Jurkat, Clone E6-1 (cell line): ENCODE measurements at regions not wholly inside any gene's neighbourhood (a gene's known extent, or its start where the extent isn't known, plus 50 kb on each side); places are given as distances from the start of the nearest gene placed in this dataset.

Experiments used
- DNase-seq: peaks from one replicate; pipeline ENCODE4 v3.0.0-alpha.2; 2011; ENCODE audit warnings: low read depth, low spot score
- H3K4me3 ChIP-seq: 2 replicates; pipeline ENCODE4 v1.5.1; 2011; ENCODE audit warnings: mild to moderate bottlenecking, low read length, control low read depth, moderate library complexity

DNA sequence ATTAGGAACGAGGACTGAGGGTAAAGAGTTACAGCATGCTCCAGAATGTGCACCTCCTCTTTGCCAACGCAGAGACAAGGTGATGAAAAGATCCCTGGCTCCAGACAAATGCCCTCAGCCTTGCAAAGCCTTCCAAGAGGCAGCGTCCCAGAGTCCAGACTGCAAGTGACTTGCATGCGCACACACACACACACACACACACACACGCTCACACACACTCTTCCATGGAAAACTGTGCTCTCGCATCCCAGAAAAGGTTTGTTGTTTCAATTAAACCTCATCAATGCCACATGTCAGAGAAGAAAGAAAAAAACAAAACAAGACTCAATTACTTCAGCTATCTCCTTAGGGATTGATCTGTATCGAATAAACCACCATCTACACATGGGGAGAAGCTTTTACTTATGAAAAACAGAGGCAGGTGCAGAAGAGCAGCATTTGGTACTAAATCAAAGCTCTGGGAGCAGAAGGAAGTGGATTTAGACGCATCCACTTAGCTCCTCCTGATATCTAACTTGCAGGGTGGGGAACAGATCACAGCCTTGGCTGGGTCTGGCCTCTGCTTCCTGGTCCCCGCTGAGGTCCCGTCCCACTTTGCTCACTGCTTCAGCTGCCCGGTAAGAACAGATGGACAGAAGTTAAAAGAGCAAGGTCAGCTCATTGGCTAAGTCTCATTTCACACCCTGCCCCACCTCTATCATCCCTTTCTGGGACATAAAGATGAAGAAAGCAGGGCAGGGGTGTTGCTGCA, 249.8 kb upstream of the BLID start:
- H3K4me3 ChIP-seq: no peak overlapping the region
- DNase-seq: no peak

DNA sequence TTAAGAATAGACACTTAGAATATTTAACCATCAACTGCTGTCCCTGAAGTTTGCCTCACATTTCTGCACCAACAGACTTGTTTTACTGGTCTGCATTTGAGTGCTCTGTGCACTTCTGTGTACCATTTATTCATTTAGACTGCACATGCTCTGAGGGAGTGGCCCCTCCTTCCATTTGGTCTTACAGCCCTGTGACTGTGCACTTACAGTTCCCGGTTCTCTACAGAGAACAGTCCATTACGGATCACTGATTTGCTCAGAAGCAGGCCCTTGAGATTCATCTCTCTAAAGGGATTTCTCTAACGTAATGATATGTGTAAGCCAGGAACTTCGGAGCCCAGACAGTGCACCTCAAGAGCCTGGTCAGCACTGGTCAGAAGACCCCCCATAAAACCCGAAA, 247.3 kb upstream of the BLID start:
- H3K4me3 ChIP-seq: no peak overlapping the region
- no peak for DNase-seq

DNA sequence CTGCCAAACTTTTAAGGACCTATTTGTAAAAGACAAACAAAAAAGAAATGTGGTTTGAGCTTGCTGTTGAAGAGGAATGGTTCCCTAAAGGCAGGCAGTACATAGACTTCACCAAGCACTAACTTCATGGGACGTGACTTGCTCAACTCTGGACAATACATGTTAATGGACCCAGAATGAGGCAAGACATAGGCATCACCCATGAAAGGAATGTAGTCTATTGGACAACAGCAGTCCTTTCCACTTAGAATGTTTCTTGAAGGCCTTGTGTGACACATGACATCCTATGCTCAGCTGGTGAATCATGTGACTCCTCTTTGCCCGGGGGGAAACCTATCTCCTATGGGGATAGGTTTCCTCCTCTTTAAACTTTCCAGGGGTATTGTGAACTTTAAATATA, 246.4 kb upstream of the BLID start:
- no peak overlapping the region for H3K4me3 ChIP-seq
- no peak for DNase-seq

DNA sequence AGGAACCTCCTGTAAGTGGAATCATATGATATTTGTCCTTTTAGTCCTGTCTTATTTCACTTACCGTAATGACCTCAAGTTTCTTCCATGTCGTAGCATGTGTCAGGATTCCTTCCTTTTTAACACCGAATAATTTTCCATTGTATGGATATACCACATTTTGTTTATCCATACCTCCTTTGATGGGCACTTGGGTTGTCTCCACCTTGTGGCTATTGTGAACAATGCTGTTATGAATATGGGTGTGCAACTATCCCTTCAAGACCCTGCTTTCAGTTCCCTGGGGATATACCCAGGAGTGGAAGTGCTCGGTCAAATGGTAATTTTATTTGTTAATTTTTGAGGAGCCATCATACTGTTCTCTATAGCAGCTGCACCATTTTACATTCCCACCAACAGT, 244.9 kb upstream of the BLID start:
- no peak overlapping the region for H3K4me3 ChIP-seq
- DNase-seq: no peak

DNA sequence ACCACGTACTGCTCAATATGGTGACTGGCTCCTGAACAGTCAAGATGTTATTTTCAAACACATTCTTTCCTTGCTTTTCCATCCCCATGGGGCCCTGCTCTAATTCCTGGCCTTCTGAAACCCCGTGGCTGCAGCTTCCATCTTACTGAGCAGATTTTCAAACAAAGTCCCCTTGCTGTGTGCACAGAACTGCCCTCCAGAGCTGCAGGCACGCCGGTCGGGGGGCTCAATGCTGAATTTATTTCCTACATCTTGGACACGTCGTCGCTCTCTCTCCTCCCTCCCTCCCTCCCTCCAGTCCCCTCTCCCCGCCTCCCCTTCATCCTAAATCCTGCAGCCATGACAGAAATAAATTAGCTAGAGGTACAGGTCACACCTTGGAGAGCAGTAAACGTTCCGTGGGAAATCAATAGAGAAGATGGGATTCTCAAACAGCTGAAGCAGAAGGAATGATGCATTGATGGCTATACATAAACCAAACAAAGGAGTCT, 243.1 kb upstream of the BLID start:
- H3K4me3 ChIP-seq: no peak overlapping the region
- DNase-seq: no peak

DNA sequence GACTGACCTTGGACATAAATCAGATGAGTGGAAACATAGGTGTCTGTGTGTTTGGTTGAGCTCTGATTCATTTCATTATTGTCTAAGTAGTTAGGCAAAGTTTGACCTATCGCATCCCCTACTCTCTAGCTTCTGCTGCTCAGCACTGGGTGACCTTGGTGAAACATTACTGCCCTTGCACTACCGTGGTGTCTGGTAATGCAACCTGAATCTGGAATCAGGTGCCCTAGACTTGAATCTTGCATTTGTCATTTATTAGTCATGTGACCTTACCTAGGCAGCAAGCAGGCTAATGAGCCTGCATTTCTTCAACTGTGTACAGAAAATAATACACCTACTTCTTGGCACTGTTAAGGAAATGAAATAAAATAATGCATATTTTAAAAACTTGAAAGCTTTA, 242.3 kb upstream of the BLID start:
- DNase-seq: no peak
- no peak overlapping the region for H3K4me3 ChIP-seq

DNA sequence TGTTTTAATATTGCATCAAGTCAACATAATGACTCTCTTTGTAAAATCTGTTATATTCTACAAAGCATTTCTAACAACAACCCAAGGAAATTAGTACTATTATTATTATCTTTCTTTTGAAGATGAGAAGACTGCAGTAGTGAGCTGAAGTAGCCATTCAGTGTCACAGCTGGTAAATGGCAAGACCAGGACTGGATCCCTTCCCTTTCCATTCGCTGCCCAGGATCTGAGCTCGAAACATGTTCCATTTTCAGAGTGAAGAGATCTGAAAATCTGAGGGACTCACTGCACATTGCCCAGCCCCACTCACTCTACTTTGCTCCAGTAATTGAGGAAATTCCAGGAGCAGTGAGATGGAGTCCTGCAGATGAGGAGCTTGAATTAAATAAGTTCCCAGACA, 240.0 kb upstream of the BLID start:
- H3K4me3 ChIP-seq: no peak overlapping the region
- DNase-seq: no peak

DNA sequence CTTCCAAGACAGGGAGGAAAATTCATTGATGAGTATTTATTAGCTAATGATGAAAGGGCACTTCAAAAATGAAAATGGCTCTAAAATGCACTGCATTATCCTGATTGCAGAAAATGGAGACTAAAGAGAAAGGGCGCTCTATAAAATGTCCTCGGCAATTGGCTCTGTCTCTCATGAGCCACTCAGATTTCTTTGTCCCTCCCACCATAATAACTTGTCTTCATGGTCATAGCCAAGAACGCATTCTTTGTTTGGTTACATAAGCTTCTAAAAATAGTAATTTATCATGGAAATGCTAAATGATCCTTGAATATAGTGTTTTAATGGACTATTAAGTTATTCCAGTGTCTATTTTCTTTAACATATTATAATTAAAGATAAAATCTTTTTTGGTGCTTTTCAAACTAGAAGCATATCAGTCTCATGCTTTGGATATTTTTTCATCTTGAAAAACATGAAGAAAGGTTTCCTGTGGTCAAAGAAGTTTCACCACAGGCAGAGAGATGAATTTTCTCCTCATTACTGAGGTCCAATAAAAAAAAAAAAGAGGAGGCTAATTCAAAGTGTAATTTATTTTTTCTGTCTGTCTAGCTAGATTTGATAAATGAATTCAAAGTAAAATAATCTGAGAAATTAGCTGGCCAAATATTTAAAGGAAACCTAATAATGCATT, 238.1 kb upstream of the BLID start:
- no peak overlapping the region for H3K4me3 ChIP-seq
- DNase-seq: no peak

DNA sequence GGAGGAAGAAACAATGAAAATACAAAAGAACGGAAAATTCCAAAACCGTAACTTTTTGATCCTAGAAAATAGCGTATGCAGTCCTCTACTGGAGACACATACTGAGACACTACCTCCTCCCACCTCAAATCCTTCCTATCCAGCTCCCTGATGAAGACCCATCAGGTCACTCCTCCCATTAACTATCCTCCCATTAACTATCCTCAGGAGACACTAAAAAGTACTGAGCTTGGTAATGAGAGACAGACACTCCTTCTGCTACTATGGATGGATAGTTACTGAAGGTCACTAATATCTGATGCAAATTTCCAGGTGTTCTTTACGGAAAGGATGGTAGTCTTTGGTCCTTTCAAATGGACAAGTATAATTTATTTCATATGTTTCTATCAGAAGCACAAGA, 237.5 kb upstream of the BLID start:
- no peak for DNase-seq
- no peak overlapping the region for H3K4me3 ChIP-seq

DNA sequence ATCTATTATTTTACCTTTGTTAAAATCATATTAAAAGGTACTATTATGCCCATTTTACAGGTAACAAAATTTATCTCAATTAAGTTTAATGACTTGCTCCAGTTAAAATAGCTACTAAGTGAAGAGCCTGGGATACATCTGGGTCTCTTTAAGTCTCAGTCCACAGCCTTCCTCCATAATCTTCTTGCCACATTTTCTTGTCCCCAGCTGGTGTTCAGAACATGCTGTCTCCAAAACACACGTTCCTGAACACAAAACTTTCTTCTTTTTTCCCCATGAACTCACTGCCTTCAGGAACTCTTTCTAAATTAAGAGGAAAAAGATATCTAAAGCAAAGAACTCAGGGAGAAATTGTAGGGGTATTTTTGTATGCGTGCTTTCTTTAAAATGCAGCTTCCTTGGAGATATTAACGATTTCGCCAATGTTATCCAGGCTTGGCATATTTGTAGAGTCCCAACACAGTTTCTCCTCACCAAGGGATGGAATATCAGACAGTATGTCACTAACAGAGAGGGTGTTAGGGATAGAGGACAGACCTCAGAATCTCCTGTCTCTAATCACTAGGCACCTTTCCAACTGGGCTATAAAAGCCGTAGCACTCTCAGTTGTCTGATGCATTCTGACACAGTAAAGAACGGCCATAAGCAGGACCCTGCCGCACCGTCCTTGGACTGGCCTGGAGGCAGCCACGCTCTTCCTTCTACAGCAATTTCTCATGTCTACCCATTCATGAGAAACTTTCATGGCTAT, 232.8 kb upstream of the BLID start:
- no peak for DNase-seq
- no peak overlapping the region for H3K4me3 ChIP-seq

DNA sequence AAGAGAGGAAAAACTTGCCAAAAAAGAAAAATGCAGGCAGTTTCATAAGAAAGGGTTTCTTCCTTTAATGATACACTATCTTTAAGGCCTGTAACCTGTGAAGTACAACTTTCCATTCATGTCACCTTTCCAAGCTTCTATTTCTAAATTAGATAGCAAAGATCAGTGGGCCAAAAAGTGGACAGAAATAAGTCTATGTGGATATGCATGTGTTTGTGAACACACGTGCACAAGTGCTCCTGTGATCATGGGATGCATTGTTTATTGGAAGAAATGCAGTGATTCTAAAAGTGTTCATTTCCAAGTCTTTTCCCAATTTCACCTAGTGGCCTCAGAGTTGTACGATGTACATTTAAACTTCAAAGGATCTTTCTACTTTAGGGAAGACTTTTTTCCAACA, 230.0 kb upstream of the BLID start:
- DNase-seq: no peak
- H3K4me3 ChIP-seq: no peak overlapping the region

DNA sequence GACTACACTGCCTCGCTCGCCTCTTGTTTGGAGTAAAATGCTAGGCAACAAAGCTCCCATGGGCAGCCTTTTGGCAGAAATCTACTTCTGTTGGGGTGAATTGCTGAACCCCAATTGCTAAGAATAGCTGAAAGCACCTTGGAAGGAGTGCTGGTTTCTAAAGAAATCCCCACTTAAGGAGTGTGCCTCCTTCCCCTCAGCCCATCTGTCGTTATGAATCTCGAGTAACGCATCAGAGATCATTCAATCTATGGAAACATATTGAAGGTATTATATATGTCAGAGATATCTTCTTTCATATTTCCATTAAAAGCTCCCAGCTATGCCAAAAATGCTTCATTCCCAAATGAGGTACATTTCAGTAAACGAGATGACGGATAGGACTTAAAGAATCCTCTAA, 229.6 kb upstream of the BLID start:
- H3K4me3 ChIP-seq: no peak overlapping the region
- no peak for DNase-seq

DNA sequence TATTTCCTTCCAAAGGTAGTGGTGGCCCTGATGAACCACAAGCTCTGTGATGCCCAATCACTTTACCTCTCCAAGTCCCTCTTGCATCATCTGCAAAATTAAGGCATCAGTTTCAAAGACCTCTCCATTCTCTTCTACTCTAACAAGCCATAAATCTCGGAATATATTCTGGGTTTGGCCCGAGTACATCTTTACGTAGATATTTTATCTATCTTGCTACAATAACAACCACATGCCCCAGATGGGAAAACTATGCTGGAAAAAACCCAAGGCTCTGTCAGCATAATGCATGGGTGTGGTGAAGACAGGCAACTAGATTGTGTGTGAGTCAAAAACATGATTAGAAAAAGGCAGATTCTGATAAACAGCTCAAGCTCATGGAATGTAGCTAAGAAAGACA, 228.2 kb upstream of the BLID start:
- DNase-seq: no peak
- no peak overlapping the region for H3K4me3 ChIP-seq

DNA sequence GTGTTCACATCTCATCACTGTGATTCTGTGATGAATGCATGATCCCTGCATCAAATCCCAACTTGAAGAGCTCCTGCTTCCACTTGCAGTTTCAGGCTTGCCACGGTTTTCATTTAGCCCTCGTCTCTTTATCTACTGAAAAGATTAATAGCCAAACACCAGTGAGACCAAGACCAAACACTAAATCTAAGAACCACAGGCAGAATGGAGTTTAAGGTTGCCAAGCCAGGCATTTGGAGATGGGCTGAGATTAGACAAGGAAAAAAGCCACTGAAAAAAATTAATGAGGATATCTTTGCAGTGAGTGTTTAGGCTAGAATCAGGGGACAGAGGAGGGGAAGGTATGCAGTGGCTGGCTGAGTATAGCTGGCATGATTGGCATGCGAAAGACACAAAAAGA, 227.2 kb upstream of the BLID start:
- no peak for DNase-seq
- H3K4me3 ChIP-seq: no peak overlapping the region

DNA sequence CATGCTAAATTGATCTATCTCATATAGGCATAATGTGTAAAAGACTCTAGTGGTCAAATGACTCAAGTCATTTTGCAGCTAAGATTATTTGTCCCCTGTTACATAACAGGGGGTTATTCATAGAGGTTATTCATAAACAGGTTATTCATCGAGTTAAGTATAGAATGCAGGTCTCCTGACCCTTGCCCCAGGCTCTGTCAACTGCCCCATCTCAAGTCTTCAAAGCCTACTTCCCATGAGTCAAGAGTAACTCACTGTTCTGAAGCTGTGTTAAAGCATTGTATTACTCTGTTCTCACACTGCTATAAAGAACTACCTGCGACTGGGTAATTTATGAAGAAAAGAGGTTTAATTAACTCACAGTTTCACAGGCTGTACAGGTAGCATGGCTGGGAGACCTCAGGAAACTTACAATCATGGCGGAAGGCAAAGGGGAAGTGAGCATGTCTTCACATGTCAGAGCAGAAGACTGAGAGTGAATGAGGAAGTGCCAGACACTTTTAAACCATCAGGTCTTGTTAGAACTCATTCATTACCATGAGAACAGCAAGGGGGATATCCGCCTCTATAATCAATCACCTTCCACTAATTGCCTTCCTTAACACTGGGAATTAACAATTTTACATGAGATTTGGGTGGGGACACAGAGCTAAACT, 226.2 kb upstream of the BLID start:
- H3K4me3 ChIP-seq: no peak overlapping the region
- no peak for DNase-seq

DNA sequence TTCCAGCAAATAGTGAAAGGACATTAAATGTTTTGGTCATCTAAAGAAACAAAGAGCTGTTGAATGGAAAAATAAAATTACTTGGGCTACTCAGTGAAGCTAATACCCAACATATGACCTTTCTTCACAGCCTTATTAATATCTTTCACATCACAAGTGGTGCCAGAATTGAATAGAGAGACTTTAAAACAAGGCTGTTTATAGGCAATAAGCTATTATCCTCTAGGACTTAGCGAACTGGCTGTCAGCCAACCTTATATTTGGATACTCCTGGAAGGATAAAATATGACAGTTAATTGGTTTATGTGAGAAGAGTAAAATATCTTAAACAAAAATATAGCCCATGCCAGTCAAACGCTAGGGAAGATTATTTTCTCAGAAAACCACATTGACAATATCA, 225.5 kb upstream of the BLID start:
- no peak overlapping the region for H3K4me3 ChIP-seq
- no peak for DNase-seq

DNA sequence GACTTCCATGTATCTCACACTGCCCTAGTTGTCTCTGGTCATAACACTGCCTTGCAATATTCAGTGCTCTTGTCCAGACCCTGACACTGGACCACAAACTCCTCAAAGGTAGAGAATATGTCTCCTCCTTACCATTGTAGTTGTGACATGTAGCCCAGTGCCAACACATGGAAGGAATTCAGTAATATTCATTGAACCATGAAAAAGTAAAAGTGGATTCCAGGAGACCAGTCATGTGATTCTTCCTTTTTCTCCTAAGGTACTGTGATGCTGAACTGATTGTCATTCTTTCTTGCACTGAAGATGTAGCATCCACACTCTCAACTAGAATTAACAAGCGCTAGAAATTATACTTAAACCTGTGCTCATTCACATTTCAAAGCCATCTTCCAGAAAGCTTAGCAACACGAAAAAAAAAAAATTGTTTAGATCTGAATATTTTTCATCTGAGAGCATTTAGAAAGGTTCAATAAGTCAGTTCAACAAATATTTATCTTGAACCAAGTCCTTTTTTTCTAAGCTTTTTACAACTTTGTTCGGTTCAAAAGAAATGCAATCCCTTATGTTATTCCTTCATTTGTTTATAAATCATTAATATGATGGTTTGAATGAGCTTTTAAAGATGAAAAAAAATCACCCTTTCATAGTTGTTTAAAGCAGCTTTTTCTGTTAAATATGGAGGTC, 224.7 kb upstream of the BLID start:
- DNase-seq: no peak
- no peak overlapping the region for H3K4me3 ChIP-seq

DNA sequence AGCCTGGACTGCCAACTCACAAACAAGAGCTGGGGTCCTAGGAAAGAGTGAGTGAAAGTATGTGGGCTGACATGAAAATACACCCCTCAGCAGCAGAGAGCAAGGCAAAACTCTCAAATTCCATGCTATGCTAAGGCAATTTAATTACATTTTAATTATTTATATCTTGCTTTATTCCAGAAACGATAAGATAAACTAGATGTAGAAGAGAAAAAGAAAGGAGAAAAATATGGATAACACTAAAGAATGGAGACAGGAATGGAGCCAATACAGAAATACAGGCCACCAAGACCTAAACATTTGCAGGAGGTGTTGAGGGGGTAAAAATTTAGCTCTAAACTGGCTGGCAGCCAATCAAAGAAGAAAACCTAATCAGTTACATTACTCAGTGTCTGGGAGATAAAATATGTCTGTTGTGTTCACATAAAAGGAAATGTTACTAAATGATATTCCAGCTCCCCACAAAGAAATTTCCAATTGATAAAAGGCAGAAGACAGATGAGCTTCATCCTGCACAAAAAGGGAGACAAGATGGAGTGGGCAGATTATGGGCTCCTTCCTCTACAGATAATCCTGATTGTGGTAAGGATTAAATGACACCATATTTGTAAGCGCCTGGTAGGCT, 223.5 kb upstream of the BLID start:
- no peak for DNase-seq
- no peak overlapping the region for H3K4me3 ChIP-seq

DNA sequence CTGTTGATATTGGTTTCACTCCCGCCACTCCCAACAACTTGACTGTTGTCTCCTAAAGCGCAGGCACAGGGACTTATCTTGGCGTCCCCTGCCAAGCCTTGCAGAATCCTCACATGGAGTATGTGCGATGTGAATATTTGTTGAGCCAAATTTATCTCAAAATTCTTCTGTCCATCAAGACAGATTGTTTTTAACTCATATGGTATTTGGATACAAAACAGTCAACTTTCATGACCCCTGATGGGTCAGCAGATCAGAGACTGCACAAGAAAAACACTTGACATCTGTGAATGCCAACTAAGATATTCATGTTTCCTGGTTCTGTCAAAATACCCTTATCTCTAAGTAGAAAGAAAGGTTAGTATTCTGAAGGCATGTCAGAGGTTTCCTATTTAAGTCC, 221.7 kb upstream of the BLID start:
- DNase-seq: no peak
- no peak overlapping the region for H3K4me3 ChIP-seq
